ENCODE measurements at regions not wholly inside any gene's neighbourhood (a gene's known extent, or its start where the extent isn't known, plus 50 kb on each side); places are given as distances from the start of the nearest gene placed in this dataset.

DNA sequence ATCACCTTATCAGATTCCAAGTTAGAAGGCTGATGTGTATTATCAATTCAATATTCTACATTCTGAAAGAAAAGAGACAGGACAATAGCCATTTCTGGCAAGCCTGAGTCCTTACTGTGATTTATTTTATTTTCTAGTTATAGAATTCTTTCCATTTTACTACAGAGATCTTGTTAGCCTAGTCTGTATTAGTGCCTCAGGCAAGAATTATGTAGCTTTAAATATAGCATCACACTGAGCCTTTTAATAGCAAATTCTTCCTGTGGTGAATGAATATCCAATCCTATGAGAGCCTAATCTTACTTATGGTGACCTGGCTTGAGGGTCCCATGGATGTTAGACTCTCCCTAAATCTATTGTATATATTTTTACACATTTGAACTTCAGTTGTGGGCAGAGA is 732.8 kb upstream of the CITED2 start (continued):
- TF ChIP-seq CCAR2 (IDR thresholded peaks at IDR 0.05; ENCODE audit: low read depth, low read length) (no peak), CCNT2 (IDR thresholded peaks at IDR 0.05; ENCODE audit: borderline replicate concordance, extremely low read depth, insufficient read length, low read depth, low read length) (no peak), ATF7 (IDR thresholded peaks at IDR 0.05) (no peak), ZFP36 (IDR thresholded peaks at IDR 0.05; ENCODE audit: low read depth, low read length, partially characterized antibody) (no peak)
- TF ChIP-seq, protein P1, sequence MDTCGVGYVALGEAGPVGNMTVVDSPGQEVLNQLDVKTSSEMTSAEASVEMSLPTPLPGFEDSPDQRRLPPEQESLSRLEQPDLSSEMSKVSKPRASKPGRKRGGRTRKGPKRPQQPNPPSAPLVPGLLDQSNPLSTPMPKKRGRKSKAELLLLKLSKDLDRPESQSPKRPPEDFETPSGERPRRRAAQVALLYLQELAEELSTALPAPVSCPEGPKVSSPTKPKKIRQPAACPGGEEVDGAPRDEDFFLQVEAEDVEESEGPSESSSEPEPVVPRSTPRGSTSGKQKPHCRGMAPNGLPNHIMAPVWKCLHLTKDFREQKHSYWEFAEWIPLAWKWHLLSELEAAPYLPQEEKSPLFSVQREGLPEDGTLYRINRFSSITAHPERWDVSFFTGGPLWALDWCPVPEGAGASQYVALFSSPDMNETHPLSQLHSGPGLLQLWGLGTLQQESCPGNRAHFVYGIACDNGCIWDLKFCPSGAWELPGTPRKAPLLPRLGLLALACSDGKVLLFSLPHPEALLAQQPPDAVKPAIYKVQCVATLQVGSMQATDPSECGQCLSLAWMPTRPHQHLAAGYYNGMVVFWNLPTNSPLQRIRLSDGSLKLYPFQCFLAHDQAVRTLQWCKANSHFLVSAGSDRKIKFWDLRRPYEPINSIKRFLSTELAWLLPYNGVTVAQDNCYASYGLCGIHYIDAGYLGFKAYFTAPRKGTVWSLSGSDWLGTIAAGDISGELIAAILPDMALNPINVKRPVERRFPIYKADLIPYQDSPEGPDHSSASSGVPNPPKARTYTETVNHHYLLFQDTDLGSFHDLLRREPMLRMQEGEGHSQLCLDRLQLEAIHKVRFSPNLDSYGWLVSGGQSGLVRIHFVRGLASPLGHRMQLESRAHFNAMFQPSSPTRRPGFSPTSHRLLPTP (IDR thresholded peaks at IDR 0.05; ENCODE audit: borderline replicate concordance, extremely low read depth, insufficient read length), result no peak
- TF ChIP-seq, protein P2, sequence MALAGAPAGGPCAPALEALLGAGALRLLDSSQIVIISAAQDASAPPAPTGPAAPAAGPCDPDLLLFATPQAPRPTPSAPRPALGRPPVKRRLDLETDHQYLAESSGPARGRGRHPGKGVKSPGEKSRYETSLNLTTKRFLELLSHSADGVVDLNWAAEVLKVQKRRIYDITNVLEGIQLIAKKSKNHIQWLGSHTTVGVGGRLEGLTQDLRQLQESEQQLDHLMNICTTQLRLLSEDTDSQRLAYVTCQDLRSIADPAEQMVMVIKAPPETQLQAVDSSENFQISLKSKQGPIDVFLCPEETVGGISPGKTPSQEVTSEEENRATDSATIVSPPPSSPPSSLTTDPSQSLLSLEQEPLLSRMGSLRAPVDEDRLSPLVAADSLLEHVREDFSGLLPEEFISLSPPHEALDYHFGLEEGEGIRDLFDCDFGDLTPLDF (CRISPR knock-in tag; IDR thresholded peaks at IDR 0.05), result no peak
- TF ChIP-seq, protein P3, sequence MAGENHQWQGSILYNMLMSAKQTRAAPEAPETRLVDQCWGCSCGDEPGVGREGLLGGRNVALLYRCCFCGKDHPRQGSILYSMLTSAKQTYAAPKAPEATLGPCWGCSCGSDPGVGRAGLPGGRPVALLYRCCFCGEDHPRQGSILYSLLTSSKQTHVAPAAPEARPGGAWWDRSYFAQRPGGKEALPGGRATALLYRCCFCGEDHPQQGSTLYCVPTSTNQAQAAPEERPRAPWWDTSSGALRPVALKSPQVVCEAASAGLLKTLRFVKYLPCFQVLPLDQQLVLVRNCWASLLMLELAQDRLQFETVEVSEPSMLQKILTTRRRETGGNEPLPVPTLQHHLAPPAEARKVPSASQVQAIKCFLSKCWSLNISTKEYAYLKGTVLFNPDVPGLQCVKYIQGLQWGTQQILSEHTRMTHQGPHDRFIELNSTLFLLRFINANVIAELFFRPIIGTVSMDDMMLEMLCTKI (IDR thresholded peaks at IDR 0.05; ENCODE audit: partially characterized antibody), result no peak
- TF ChIP-seq, protein P4, sequence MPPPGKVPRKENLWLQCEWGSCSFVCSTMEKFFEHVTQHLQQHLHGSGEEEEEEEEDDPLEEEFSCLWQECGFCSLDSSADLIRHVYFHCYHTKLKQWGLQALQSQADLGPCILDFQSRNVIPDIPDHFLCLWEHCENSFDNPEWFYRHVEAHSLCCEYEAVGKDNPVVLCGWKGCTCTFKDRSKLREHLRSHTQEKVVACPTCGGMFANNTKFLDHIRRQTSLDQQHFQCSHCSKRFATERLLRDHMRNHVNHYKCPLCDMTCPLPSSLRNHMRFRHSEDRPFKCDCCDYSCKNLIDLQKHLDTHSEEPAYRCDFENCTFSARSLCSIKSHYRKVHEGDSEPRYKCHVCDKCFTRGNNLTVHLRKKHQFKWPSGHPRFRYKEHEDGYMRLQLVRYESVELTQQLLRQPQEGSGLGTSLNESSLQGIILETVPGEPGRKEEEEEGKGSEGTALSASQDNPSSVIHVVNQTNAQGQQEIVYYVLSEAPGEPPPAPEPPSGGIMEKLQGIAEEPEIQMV (tag; conservative IDR thresholded peaks at IDR 0.05; ENCODE audit: low read depth), result no peak

Measured in K562 (cell line).